ENCODE measurements at regions not wholly inside any gene's neighbourhood (a gene's known extent, or its start where the extent isn't known, plus 50 kb on each side); places are given as distances from the start of the nearest gene placed in this dataset.
A peak's percentile ranks its signal among the peaks of the same experiment; 100 is the strongest.

DNA sequence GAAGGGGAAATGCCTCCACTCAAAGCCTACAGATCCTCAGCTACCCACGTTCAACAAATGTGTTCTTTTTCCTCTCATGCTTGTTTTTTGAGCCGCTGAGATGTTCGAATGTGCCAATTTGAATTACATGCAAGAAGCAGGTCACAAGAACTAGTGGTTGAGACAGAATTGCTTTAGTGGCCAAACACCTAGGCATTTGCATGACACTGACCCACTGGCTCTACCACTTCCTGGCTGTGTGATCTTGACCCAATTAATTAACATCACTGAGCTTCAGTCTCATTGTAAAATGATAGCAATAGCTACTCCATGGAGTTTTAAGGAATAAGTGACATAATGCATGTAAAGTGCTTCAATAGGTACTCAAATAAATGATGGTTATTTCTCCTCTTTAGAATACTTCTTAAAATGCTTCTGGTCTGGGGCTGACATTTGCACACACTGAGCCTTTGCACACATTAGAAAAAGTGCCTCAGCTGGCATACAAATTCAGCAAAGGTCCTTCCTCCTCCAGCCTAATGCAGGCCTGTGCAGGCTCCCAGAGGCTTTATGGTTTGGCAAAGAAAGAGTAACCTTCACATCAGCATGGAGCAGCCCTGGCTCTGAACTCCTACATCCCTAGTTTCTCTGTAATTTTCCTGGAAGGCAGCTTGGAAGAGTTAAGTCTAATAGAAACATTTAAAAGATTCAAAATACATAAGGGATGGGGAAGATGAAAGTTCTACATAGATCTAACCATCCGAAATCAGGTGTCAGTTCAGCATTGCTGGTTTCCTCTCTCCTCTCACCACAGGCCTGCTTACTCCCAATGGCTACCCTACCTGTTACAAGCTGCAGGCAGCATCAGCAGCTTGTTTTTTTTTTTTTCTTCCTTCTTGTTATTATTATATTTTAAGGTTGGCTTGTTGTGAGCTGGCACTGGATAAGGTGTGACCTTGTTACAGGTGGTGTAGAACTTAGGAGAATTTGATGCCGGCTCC lies 107.4 kb downstream of the TBX19 start:
- Histone ChIP-seq H3K4me2 (no peak overlapping the region), H3K27me3 (ENCODE audit: insufficient read depth, low read depth) (no peaks in the 10 kb centered on the region), H3K9ac (no peak overlapping the region)

GRCh38 chr1:168386949-168387586 lies 106.4 kb downstream of the TBX19 start:
- Histone ChIP-seq H2AFZ (ENCODE audit: low read depth) (no peak overlapping the region), H3K79me2 (ENCODE audit: insufficient read depth, low read depth) (no peaks in the 10 kb centered on the region), H3K36me3 (ENCODE audit: insufficient read depth) (no peaks in the 10 kb centered on the region), H3K27me3 (ENCODE audit: insufficient read depth, low read depth) (no peaks in the 10 kb centered on the region), H3K4me2 (no peak overlapping the region), H3K4me3 (IDR thresholded peaks at IDR 0.05; ENCODE audit: insufficient read depth, low read depth, low read length) (no peak overlapping the region), H3K4me1 (ENCODE audit: low read depth, poor library complexity, severe bottlenecking) (no peaks in the 10 kb centered on the region), H3K9ac (no peak overlapping the region), H4K20me1 (ENCODE audit: insufficient read depth) (no peaks in the 10 kb centered on the region), H3K27ac (no peak overlapping the region)
- TF ChIP-seq CTCF (conservative IDR thresholded peaks at IDR 0.05; ENCODE audit: low read depth, low read length) = no peak

More for the DNA sequence above, 107.4 kb downstream of the TBX19 start:
- Histone ChIP-seq H3K27ac (no peak overlapping the region), H2AFZ (ENCODE audit: low read depth) (no peak overlapping the region), H3K36me3 (ENCODE audit: insufficient read depth) (no peaks in the 10 kb centered on the region), H3K79me2 (ENCODE audit: insufficient read depth, low read depth) (no peaks in the 10 kb centered on the region), H4K20me1 (ENCODE audit: insufficient read depth) (no peaks in the 10 kb centered on the region), H3K4me3 (IDR thresholded peaks at IDR 0.05; ENCODE audit: insufficient read depth, low read depth, low read length) (no peak overlapping the region), H3K4me1 (ENCODE audit: low read depth, poor library complexity, severe bottlenecking) (peaks cover 6% of the 10 kb centered on the region)
- TF ChIP-seq CTCF (conservative IDR thresholded peaks at IDR 0.05; ENCODE audit: low read depth, low read length) = no peak

GRCh38 chr1:168386492-168386891 lies 105.8 kb downstream of the TBX19 start:
- Histone ChIP-seq H3K4me2 (no peak overlapping the region), H3K79me2 (ENCODE audit: insufficient read depth, low read depth) (no peaks in the 10 kb centered on the region), H3K27me3 (ENCODE audit: insufficient read depth, low read depth) (no peaks in the 10 kb centered on the region), H3K27ac (no peak overlapping the region), H4K20me1 (ENCODE audit: insufficient read depth) (no peaks in the 10 kb centered on the region), H3K9ac (no peak overlapping the region), H3K36me3 (ENCODE audit: insufficient read depth) (no peaks in the 10 kb centered on the region), H2AFZ (ENCODE audit: low read depth) (no peak overlapping the region), H3K4me1 (ENCODE audit: low read depth, poor library complexity, severe bottlenecking) (no peaks in the 10 kb centered on the region), H3K4me3 (IDR thresholded peaks at IDR 0.05; ENCODE audit: insufficient read depth, low read depth, low read length) (no peak overlapping the region)
- TF ChIP-seq CTCF (conservative IDR thresholded peaks at IDR 0.05; ENCODE audit: low read depth, low read length) = no peak

GRCh38 chr1:168381850-168382249 lies 101.2 kb downstream of the TBX19 start:
- H3K36me3 ChIP-seq (ENCODE audit: insufficient read depth) = no peaks in the 10 kb centered on the region
- no peak overlapping the region for H3K4me2 ChIP-seq
- peak; percentile 65 for TF ChIP-seq CTCF (conservative IDR thresholded peaks at IDR 0.05; ENCODE audit: low read depth, low read length)
- H3K79me2 ChIP-seq (ENCODE audit: insufficient read depth, low read depth) = no peaks in the 10 kb centered on the region
- H2AFZ ChIP-seq (ENCODE audit: low read depth) = no peak overlapping the region
- H3K9ac ChIP-seq = no peak overlapping the region
- H3K27ac ChIP-seq = no peak overlapping the region
- H3K4me3 ChIP-seq (IDR thresholded peaks at IDR 0.05; ENCODE audit: insufficient read depth, low read depth, low read length) = no peak overlapping the region
- H3K27me3 ChIP-seq (ENCODE audit: insufficient read depth, low read depth) = no peaks in the 10 kb centered on the region
- no peaks in the 10 kb centered on the region for H4K20me1 ChIP-seq (ENCODE audit: insufficient read depth)
- no peaks in the 10 kb centered on the region for H3K4me1 ChIP-seq (ENCODE audit: low read depth, poor library complexity, severe bottlenecking)
